Activated B cell treated with CpG ODN at 0.5 μM for 24 hours (primary cell): ENCODE measurements at regions not wholly inside any gene's neighbourhood (a gene's known extent, or its start where the extent isn't known, plus 50 kb on each side); places are given as distances from the start of the nearest gene placed in this dataset.

ENCODE experiments used
- ATAC-seq: fragments of 200-7000 bp; cut with Tn5 transposase; one replicate; pipeline ENCODE4 v1.10.0; 2021; ENCODE audit warnings: low read depth, mild to moderate bottlenecking, moderate library complexity
- CTCF ChIA-PET: fragments of 350-600 bp; sonication (Branson Sonifier 250); formaldehyde crosslinking; loops from one replicate; lab custom pipeline; 2021; ENCODE audit warnings: antibody characterized with exemption; lab: Charles Lee
- POLR2A ChIA-PET: fragments of 350-600 bp; sonication (Branson Sonifier 250); formaldehyde crosslinking; loops from one replicate; lab custom pipeline; 2021; ENCODE audit warnings: antibody characterized with exemption; lab: Charles Lee
- DNase-seq: peaks from one replicate; pipeline ENCODE4 v3.0.0; 2022
- H3K27ac Mint-ChIP-seq: one replicate; pipeline ENCODE4 v1.8.0; 2020; ENCODE audit warnings: mixed read lengths
- H3K27me3 Mint-ChIP-seq: one replicate; pipeline ENCODE4 v1.8.0; 2021; ENCODE audit warnings: mixed read lengths
- H3K36me3 Mint-ChIP-seq: one replicate; pipeline ENCODE4 v1.8.0; 2021; ENCODE audit warnings: low read depth, mixed read lengths
- H3K4me1 Mint-ChIP-seq: one replicate; pipeline ENCODE4 v1.8.0; 2021; ENCODE audit warnings: mixed read lengths
- H3K4me3 Mint-ChIP-seq: one replicate; pipeline ENCODE4 v1.8.0; 2020; ENCODE audit warnings: mild to moderate bottlenecking, mixed read lengths
- H3K9me3 Mint-ChIP-seq: one replicate; pipeline ENCODE4 v1.8.0; 2020; ENCODE audit warnings: mixed read lengths
- intact Hi-C: fragments of 100-400 bp; cut with micrococcal nuclease; formaldehyde crosslinking; loops from one replicate; pipeline ENCODE4 v1.15.1; 2024
- TF ChIP-seq, protein P1 (sequence below): fragments of 200-600 bp; IDR thresholded peaks from one replicate; pipeline ENCODE4 v1.8.0; 2022; ENCODE audit warnings: antibody characterized with exemption, mild to moderate bottlenecking

DNA sequence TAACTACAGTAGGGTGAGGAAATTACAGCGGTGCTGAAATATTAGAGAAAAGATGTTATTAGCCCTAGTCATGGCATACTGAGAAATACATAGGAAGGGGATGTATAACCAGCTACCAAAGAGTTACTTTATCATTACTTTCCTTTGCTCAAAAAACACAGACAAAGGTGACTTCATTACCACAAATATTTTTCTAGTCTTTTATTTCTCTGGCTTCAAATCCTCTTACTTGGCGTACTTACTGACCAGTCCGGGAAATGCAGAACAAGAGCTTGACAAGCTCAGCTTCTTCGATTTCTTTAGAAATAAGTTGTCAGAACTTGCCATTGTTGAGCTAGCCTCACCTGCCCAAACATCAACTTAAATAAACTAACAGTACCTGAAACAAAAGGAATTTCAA is 142.1 kb upstream of the TMCO5A start:
- TF ChIP-seq, protein P1, sequence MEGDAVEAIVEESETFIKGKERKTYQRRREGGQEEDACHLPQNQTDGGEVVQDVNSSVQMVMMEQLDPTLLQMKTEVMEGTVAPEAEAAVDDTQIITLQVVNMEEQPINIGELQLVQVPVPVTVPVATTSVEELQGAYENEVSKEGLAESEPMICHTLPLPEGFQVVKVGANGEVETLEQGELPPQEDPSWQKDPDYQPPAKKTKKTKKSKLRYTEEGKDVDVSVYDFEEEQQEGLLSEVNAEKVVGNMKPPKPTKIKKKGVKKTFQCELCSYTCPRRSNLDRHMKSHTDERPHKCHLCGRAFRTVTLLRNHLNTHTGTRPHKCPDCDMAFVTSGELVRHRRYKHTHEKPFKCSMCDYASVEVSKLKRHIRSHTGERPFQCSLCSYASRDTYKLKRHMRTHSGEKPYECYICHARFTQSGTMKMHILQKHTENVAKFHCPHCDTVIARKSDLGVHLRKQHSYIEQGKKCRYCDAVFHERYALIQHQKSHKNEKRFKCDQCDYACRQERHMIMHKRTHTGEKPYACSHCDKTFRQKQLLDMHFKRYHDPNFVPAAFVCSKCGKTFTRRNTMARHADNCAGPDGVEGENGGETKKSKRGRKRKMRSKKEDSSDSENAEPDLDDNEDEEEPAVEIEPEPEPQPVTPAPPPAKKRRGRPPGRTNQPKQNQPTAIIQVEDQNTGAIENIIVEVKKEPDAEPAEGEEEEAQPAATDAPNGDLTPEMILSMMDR = no peak
- no peaks in the 10 kb centered on the region for H3K36me3 Mint-ChIP-seq
- ChIA-PET POLR2A (no interaction called here), CTCF (no interaction called here)
- H3K4me1 Mint-ChIP-seq = no peaks in the 10 kb centered on the region
- intact Hi-C loops = no loop called here
- no peak for DNase-seq
- no peaks in the 10 kb centered on the region for H3K27me3 Mint-ChIP-seq
- peaks cover 2% of the 10 kb centered on the region for H3K9me3 Mint-ChIP-seq
- ATAC-seq = no peak
- no peak overlapping the region for H3K27ac Mint-ChIP-seq
- no peak overlapping the region for H3K4me3 Mint-ChIP-seq

DNA sequence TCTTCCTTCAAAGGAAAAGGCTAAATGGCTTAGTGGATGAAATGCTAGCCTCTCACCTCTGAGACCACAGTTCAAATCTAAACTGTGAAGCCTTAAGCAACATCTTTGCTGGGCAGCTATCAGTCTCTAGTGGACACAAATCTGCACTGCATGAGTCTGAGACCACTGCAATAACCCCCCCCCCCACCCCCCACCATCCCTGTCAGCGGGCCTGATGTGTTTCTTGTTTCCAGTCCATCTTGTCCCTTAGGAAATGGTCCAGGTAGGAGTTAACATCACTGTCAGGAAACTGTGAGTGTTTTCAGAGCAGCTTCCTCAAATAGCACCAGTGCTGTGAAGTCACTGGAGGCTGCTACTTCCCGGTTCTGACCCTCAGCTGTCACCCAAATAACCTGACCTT is 140.6 kb upstream of the TMCO5A start:
- POLR2A ChIA-PET = no interaction called here
- ATAC-seq (no peak), DNase-seq (no peak)
- no peak overlapping the region for H3K27ac Mint-ChIP-seq
- H3K27me3 Mint-ChIP-seq = no peaks in the 10 kb centered on the region
- intact Hi-C loops = no loop called here
- H3K4me3 Mint-ChIP-seq = no peak overlapping the region
- H3K36me3 Mint-ChIP-seq = no peaks in the 10 kb centered on the region
- peaks cover 6% of the 10 kb centered on the region for H3K9me3 Mint-ChIP-seq
- TF ChIP-seq, protein P1 = no peak
- no peaks in the 10 kb centered on the region for H3K4me1 Mint-ChIP-seq
- CTCF ChIA-PET = no interaction called here

DNA sequence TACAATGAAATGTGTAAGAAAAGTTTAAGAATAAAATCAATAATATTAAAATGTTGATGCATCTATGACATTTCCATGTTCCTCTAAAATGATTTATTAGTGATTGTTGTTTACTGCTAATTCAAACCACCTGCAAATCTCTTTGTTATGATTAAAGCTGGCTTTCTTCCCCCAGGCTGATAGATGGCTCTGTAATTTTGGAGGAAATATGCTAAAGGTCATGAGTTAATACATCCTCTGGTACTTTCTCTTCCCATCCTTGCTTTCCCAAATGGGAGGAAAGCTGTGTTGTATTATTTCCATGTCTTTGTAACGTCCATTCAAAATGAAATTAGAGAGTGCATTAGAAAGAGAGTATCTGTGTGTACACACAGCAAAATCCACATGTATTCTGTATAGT is 139.5 kb upstream of the TMCO5A start:
- ChIA-PET CTCF (no interaction called here), POLR2A (no interaction called here)
- intact Hi-C loops = no loop called here
- H3K27ac Mint-ChIP-seq = no peak overlapping the region
- TF ChIP-seq, protein P1 = no peak
- H3K27me3 Mint-ChIP-seq = no peaks in the 10 kb centered on the region
- H3K9me3 Mint-ChIP-seq = peaks cover 6% of the 10 kb centered on the region
- no peaks in the 10 kb centered on the region for H3K4me1 Mint-ChIP-seq
- H3K36me3 Mint-ChIP-seq = no peaks in the 10 kb centered on the region
- ATAC-seq (no peak), DNase-seq (no peak)
- no peak overlapping the region for H3K4me3 Mint-ChIP-seq

DNA sequence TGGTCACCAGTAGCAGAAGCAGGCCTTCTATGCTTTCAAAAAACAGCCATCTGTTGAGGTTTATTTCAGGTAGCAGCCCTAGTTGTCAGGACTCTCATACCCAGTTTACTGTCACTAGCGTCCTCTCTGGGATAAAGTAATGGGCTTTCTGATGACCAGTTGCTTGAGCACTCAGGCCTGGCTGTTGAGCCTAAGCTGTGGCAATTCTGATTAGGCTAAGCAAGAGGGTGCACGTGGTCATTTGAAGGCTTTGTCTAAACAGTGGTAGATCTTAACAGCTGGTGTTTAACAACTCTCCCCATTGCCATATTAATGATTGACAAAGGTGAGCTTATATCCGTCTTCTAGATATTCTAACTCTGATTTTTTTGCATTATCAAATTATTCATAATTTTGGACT is 132.9 kb upstream of the TMCO5A start:
- POLR2A ChIA-PET = no interaction called here
- Mint-ChIP-seq H3K36me3 (no peaks in the 10 kb centered on the region), H3K27ac (no peak overlapping the region), H3K4me1 (no peaks in the 10 kb centered on the region), H3K9me3 (peaks cover 4% of the 10 kb centered on the region), H3K4me3 (no peak overlapping the region), H3K27me3 (no peaks in the 10 kb centered on the region)
- intact Hi-C loops = no loop called here
- DNase-seq = no peak
- TF ChIP-seq, protein P1 = no peak
- CTCF ChIA-PET = no interaction called here
- no peak for ATAC-seq

DNA sequence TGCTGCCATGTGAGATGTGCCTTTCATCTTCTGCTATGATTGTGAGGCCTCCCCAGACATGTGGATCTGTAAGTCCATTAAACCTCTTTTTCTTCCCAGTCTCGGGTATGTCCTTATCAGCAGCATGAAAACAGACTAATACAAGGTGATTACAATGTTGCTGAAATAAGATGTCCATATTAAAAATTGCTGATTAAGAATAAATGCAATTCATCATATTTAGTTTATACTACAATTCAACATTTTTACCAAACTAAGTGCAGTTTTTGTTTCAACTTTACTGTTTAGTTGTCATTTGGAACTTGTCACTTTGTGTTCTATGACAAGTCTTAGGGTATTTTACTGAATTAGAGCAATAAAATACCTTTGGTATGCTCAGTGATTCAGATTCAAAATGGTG is 127.6 kb upstream of the TMCO5A start:
- Mint-ChIP-seq H3K4me1 (no peaks in the 10 kb centered on the region), H3K9me3 (no peaks in the 10 kb centered on the region), H3K36me3 (no peaks in the 10 kb centered on the region), H3K4me3 (no peak overlapping the region), H3K27me3 (no peaks in the 10 kb centered on the region), H3K27ac (no peak overlapping the region)
- TF ChIP-seq, protein P1 = no peak
- intact Hi-C loops = no loop called here
- no peak for DNase-seq
- ChIA-PET CTCF (no interaction called here), POLR2A (no interaction called here)
- no peak for ATAC-seq
